ENCODE measurements at regions not wholly inside any gene's neighbourhood (a gene's known extent, or its start where the extent isn't known, plus 50 kb on each side); places are given as distances from the start of the nearest gene placed in this dataset.
"Not testable (repeated sequence)": the region's sequence is repeated elsewhere in the genome, so short reads cannot be mapped to it uniquely, and the experiment has no call there.

DNA sequence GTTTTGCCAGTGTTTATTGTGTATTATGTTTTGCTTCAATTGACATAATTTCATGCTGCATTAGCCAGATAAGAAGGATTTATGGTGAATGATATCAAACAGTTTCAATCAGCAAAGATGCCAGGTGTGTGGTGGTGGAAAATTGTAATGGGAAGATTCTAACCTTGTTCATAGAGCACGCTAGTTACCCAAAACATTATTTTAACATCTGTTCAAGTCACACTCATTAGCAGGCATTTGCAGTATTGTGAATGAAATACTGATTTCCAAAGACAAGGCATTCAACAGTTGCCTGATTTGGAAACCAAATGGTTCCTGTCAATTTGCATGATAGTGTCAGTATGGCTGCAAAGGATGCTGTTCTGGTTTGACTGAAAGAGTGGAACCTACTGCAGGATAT is 129.7 kb downstream of the EPC1 start:
- no peak for DNase-seq (ENCODE audit: low read depth in 2 of 2)

DNA sequence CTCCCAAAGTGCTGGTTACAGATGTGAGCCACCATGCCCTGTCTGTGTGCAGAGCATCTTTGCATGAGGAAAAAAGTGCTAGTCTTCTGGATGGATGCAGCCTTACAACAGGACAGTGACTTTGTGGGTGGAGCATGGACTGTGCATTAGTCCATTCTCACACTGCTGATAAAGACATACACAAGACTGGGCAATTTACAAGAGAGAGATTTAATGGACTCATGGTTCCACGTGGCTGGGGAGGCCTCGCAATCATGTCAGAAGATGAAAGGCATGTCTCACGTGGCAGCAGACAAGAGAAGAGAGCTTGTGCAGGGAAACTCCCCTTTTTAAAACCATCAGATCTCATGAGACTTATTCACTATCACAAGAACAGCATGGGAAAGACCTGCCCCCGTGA is 133.1 kb downstream of the EPC1 start:
- not testable (repeated sequence) for DNase-seq (ENCODE audit: low read depth in 2 of 2)

DNA sequence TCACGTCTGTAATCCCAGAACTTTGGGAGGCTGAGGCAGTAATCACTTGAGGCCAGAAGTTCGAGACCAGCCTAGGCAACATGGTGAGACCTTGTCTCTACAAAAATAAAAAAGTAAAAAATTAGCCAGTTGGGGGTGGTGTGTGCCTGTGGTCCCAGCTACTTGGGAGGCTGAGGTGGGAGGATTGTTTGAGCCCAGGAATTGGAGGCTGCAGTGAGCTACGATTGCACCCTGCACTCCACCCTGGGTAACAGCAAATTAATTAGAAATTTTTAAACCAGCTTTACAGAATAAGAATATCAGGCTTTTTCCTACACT is 136.0 kb downstream of the EPC1 start:
- no peak for DNase-seq (ENCODE audit: low read depth in 2 of 2)

DNA sequence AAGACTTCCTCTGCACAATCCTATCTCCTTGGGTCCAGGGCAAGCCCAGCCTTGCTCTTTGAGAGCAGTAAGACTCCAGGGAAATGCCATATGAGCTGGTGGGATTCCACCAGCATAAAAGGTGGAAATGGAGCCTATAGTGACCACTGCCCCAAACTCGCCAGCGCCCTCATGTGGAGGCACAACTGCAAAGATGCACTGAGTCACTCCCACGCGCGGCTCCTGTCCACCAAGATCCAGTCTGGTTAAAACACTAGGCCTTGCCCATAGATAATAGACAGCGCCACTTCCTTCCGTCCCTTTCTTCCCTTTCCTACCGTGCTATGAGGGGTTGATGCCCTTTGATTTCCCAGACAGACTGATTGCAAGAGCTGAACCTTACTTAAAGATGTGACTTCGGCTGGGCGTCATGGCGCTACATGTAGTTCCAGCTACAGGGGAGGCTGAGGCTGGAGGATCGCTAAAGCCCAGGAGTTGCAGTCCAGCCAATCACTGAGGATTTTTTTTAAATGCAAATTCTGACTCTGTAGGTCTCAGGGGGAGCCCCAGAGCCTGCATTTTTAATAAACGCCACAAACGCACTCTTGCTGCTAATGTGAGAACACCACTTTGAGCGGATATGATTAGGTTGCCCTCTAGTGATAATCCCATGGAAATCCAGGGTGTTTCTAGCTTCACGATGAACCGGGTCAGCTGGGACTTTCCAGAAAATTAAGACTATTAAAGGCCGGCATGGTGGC is 136.5 kb downstream of the EPC1 start:
- no peak for DNase-seq (ENCODE audit: low read depth in 2 of 2)

DNA sequence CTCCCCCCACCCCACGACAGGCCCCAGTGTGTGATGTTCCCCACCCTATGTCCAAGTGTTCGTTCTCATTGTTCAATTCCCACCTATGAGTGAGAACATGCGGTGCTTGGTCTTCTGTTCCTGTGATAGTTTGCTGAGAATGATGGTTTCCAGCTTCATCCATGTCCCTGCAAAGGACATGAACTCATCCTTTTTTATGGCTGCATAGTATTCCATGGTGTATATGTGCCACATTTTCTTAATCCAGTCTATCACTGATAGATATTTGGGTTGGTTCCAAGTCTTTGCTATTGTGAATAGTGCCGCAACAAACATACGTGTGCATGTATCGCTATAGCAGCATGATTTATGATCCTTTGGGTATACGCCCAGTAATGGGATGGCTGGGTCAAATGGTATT is 139.0 kb downstream of the EPC1 start:
- not testable (repeated sequence) for DNase-seq (ENCODE audit: low read depth in 2 of 2)

DNA sequence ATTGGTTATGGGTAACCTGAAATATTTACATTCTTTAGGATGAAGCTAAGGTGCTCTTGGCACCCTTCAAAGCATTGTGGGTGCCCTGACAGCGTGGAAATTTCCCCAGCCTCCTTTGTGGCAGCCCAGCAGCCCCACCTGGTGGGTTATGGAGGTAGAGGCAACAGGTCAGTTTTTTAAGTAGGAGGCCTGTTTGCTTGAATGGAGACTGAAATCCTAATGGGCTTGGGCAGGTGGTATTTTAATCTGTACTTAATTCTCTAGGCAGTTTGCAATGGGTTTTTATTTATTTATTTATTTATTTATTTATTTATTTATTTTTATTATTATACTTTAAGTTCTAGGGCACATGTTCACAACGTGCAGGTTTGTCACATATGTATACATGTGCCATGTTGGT is 139.4 kb downstream of the EPC1 start:
- DNase-seq (ENCODE audit: low read depth in 2 of 2): peak in 1 of 2 donors; percentile 26

DNA sequence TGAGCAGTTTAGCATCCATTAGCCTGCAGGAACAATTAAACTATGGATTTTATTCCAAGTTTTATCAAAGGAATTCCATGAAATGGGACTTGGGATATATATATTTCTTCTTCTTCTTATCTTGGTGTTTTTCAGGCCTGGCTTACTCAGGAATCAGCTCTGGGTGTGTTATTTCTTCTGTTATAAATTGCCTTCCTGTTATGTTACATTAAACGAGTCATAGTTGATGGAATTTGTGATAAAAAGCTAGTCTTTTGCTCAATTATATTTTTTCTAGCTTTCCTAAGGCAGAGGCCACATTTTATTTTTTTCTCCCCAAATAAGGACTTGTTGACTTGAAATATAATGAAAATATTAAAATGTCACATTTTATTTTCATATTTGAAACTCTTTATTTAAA is 141.3 kb downstream of the EPC1 start:
- DNase-seq (ENCODE audit: low read depth in 2 of 2): no peak

DNA sequence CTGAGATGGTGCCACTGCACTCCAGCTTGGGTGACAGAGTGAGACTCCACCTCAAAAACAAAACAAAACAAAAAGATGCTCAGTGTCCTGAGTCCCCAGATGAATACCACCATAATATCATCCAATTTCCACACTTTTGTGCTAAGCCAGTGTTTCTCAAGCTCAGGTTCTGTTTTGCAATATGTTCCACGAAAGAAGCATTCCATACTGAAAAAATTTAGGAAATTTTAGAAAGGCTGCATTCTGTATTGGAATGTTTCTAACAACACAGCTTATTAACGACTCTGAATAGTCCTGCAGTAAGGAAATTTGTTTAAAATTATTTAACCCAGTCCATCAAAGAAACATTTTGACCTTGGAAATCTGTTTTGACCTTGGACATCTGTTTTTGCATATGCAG is 142.4 kb downstream of the EPC1 start:
- no peak for DNase-seq (ENCODE audit: low read depth in 2 of 2)

DNA sequence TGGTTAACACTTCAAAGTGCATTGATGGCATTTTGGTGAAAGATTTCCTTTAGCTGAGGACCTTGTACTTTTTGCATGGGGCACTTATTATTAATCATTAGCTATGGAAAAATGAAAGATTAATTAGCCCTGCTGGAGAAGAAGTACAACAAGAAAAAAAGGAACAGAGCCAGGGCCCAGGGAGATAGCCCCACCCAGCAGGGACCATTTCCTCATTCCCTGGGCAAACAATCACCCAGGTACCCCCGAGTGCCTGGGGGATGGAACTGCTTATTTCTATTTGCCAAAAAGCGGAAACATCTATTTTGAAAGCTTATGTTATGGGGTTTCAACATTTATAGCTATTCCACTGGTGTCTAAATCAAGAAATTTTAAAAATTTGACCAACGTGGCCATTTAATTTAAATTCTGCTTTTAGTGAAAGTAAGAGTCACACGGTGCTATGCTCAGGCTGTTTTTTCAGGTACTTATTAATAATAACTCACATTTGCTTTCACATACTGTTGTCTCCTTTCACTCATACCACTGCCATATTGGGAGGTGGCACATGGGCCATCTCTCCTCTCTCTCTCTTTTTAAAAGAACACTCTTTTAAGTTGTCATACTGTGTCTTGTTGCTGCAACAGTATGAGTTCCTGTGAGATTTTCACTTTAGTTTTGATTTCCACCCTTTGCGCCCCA is 143.6 kb upstream of the KIF5B start:
- no peak for DNase-seq (ENCODE audit: low read depth in 2 of 2)

DNA sequence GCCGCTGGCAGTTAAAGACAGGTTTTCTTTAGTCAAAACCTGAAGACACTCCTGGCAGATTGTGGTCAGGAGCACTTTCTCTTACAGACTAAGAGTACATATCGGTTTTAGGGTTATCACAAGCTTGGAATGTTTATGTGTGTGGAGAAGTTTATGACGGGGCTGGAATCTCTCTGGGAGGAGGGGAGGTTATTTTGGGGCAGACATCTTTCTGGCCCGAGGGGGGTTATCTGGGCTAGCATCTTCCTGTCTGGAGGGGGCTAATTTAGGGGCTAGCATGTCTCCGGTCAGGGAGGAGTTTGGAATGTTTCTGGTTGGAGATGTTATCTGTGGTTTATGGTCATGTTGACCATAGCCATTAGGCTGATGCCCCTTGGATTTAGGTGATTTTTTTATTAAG is 141.2 kb upstream of the KIF5B start:
- DNase-seq (ENCODE audit: low read depth in 2 of 2): no peak

DNA sequence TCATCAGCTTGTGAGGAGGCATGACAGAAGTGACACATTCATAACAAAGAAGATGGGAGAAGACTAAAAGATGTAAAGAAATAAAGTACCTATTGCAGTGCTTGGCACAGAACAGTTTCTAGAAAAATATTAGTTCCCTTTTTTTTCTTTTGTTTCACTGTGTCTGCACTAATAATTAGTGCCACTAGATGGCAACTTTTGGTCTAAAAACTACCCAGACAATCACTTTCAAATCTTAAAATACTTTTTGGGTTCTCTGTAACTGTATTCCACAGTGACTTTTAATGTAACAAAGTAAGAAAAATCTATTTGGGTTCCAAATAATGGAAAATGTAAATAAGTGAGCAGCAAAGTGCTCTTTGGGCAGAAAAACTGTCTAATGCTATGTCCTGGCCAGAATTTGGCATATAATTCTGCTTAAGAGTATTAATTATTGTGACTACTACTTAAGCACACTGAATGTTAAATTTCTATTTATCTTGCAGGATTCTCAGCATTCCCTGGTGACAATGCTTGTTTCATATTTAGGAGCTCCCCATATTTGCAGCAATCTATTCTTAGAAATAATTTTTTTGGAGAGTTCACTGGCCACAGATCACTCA is 134.8 kb upstream of the KIF5B start:
- no peak for DNase-seq (ENCODE audit: low read depth in 2 of 2)

DNA sequence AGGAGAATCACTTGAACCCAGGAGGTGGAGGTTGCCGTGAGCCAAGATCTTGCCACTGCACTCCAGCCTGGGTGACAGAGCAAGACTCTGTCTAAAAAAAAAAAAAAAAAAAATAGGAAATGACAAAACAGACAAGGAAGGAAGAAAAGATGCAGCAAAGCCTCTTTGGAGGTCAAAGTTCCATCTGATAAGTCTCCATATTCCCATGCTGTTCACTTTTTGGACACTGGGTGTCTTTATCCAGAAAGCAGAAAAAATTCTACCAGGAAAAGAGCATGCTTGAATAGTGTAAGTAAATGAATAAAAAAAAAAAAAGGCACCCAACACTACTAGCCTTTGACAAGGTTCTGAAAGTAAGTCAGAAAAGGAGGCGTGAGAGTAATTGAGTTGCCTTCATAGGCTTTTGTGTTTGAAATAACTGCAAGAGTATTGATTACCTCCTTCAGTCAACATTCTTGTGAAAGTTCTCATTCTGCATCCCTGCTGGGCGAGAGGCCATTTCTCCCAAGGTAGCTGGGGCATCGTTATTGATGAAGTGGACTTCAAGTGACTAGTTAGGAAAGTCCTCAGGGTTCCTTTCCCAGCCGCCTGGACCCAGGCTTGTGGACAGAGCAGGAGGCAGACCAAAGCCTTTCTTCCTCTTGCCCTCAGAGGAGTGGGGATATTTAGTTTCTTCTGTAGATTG is 133.3 kb upstream of the KIF5B start:
- no peak for DNase-seq (ENCODE audit: low read depth in 2 of 2)

DNA sequence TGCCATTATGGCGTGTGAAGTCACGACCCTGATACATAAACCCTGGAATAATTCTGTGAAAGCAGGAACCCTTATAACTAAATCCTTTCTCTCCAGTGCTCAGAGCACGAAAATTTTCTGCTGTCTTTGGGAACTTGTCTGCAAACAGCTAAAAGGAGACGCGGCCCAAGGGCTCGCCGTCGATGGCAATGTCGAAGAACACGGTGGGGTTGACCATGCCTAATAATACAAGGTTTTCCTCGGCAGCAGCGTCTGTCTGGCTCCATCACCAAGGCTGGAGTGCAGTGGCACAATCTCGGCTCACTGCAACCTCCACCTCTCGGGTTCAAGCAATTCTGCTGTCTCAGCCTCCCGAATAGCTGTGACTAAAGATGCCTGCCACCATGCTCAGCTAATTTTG is 132.4 kb upstream of the KIF5B start:
- not testable (repeated sequence) for DNase-seq (ENCODE audit: low read depth in 2 of 2)

DNA sequence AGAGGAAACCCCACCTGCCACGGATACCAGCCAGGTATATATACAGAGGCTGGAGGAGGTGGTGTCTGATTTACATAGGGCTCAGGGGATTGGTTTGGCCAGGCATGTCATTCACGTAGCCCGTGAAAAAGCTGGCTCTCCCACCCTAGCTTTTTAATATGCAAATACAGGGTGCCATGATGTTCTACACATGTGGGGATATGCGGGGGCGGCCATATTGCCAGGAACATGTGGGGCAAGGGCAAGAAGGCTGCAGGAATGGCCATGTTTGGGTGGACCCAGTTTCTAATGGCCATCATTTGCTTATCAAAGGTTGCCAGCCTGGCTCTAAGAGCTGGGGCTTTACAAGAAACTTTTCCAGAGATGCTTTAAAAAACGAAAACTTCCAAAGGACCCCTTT is 131.5 kb upstream of the KIF5B start:
- DNase-seq (ENCODE audit: low read depth in 2 of 2): no peak

DNA sequence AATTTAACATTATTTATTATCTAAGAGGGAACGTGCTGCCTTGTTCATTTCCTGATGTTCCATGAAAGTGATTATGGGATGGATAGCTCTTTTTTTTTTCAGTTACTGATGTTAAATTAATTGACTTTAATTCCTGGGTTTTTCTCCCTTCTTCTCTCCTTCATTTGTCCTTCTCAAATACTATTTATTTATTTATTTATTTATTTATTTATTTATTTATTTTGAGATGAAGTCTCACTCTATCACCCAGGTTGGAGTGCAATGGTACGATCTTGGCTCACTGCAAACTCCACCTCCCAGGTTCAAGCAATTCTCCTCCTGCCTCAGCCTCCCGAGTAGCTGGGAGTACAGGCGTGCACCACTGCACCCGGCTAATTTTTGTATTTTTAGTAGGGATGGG is 127.4 kb upstream of the KIF5B start:
- not testable (repeated sequence) for DNase-seq (ENCODE audit: low read depth in 2 of 2)

DNA sequence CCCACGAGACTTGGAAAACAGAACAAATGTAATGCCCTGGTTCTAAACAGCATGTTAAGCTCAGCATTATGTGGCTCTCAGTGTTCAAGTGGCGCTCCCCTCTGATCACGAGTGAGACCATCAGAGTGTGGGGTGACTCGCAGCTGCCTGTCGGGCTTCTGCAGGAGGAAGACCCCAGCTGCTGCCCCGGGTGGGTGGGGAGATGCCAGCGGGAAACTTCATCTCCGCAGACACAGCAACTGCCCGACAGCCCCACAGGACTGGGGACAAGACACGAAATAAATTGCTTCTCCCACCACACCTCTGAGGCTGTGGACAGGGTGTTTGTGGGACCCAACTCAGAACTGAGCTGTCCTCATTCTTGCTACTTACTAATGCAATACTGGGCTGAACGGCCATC is 126.3 kb upstream of the KIF5B start:
- DNase-seq (ENCODE audit: low read depth in 2 of 2): no peak

DNA sequence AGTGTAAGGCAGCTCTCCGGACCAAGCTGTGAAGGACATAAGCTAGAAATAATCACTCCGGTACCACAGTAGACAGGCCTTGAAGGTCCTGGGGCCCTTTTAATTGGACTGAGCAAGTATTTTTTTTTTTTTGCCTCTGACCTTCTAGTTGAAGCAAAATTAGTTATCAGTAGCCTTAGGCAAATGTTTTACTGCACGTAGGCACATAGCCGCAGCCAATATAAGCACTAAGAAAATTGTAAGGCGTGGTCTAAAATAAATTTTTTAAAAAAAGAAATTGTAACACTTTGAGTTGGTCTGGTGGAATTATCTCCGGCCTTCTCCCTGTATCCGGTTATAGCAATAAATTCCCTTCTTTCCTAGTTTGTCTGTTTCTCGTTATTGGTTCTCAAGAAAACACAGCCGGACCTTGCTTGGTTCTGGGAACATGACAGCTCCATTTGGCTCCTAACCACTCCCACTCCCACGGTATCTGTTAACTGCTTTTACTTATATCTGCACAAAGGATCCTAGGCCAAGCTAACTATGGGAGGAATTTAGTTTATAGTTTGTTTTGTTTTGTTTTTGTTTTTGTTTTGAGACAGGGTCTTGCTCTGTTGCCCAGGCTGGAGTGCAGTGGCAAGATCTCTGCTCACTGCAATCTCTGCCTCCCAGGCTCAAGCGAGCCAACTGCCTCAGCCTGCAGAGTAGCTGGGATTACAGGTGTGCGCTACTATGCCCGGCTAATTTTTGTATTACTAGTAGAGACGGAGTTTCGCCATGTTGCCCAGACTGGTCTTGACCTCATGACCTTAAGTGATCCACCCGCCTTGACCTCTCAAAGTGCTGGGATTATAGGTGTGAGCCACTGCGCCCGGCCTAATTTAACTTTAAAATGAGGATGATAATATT is 124.4 kb upstream of the KIF5B start:
- no peak for DNase-seq (ENCODE audit: low read depth in 2 of 2)

DNA sequence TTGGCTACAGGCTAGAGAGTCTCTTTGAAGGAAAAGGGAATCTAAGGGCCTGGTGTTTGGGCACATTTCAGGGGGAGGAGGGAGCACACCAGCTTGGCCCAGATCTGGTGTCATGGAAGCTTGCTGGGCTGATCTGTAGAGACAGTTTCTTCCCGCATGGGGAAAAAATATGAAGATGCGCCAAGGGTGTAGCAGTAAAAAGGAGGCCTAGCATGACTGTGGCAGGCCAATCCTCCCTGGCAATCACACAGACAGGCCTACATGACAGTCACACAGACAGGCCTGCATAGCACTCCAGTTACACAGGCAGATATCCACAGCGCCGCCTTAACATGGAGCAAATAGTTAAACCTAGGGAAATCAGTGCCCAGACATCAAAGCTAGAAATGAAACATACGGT is 123.6 kb upstream of the KIF5B start:
- no peak for DNase-seq (ENCODE audit: low read depth in 2 of 2)

DNA sequence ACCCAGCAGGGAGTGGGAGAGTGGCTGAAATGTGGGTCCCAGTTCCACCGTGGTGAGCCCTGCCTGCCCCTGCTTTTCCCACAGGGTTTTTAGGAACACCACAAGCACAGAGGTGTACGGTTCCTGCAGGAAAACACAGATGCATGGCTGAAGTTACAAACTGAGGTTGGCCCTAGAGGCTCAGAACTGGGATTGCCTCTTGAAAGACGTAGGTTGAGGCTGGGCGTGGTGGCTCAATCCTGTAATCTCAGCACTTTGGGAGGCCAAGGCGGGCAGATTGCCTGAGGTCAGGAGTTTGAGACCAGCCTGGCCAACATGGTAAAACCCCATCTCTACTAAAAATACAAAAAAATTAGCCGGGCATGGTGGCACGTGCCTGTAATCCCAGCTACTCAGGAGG is 121.4 kb upstream of the KIF5B start:
- DNase-seq (ENCODE audit: low read depth in 2 of 2): not testable (repeated sequence)

DNA sequence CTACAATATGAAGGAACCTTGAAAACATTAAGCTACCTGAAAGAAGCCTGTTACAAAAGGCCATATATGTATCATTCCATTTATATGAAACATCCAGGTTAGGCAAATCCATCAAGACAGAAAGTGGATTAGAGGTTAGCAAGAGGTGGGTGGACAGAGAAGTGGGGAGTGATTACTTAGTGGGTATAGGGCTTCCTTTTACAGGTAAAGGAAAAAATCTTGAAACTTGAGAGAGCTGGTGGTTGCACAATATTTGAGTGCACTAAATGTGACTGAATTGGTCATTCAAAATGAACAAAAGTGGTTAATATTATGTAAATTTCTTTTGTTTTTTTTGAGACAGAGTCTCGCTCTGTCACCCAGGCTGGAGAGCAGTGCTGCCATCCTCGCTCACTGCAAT is 119.4 kb upstream of the KIF5B start:
- no peak for DNase-seq (ENCODE audit: low read depth in 2 of 2)

DNA sequence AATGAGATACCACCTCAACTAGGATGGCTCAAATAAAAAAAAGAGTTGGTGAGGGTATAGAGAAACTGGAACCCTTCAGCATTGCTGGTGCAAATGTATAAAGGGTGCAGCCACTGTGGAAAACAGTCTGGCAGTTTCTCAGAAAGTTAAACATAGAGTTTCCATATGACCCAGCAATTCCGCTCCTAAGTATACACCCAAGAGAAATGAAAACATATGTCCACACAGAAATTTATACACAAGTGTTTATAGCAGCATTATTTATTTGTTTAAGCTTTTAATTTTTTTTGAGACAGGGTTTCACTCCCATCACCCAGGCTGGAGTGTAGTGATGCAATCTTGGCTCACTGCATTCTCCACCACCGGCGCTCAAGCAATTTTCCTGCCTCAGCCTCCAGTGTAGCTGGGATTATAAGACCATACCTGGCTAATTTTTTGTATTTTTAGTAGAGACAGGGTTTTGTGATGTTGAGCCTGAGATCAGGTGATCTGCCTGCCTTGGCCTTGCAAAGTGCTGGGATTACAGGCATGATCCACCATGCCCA is 118.2 kb upstream of the KIF5B start:
- no peak for DNase-seq (ENCODE audit: low read depth in 2 of 2)

DNA sequence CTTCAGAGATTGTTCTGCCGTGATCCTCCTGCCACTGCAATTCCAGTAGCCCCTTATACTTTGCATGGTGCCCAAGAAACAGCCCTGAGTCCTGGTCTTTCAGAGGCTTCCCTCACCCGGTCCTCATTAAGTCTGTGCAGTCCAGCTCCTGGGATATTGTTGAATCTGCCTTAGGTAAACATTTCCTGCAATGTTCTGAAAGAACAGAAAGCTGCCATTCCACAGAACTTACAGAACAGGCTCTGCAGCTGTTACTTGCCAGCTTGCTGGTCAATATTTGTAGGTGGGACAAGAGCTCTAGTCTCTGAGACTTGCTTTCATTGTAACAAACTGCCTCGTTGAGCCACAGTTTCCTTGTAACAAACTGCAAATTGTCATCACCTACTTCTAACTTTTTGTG is 115.0 kb upstream of the KIF5B start:
- DNase-seq (ENCODE audit: low read depth in 2 of 2): no peak

All from stimulated activated CD8-positive, alpha-beta memory T cell treated with anti-CD3 and anti-CD28 coated beads, Interleukin-7, amount 100 ng/mL, for 1 hour (primary cell).